Umbilical cord (tissue), 1 donor: ENCODE measurements at regions not wholly inside any gene's neighbourhood (a gene's known extent, or its start where the extent isn't known, plus 50 kb on each side); places are given as distances from the start of the nearest gene placed in this dataset.

Source experiments
- DNase-seq: peaks from one replicate; pipeline ENCODE4 v3.0.0-alpha.2; 2015; ENCODE audit warnings: low spot score

DNA sequence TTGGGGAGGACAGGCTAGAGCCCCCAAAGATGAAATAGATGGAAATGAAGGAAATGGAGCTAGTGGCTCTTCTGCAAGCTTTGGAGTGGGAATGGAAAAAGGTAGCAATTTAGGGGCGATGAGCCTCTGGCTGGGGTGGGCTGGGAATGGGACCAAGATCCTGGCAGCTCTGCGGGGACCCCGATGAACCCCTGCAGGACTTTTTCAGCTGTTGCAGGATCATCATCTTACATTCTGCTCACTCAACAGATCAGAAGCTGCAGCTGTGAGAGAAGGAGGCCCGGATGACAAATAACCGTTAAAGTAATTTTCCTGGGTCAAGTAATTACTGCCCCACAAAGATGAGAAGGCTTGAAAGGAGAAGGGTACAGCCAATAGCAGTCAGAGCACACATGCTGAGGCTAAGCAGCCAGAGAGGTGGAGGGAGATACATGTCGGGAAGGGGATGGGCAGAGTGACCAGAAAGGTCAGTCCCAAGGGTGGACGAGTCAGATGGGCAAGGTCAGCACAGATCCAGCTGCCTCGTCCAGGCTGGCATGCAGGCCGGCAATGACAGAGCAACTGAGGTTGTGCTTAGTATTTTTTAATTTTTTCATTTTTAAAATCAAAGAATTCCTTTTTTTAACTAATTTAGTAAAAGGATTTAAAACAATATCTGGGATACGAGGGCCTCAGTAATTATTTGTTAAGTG lies 245.0 kb upstream of the RAB6C start:
- no peak for DNase-seq

DNA sequence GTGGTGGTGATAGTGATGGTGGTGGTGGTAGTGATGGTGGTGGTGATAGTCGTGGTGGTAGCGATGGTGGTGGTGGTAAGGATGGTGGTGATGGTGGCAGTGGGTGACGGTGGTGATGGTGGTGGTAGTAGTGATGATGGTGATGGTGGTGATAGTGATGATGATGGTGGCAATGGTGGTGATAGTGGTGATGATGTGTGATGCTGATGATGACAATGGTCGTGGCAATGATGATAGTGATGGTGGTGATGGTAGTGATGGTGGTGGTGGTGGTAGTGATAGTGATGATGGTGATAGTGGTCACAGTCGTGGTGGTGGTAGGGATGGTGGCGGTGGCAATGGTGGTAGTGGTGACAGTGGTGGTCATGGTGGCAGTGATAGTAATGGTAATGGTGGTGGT lies 243.9 kb upstream of the RAB6C start:
- DNase-seq = no peak

DNA sequence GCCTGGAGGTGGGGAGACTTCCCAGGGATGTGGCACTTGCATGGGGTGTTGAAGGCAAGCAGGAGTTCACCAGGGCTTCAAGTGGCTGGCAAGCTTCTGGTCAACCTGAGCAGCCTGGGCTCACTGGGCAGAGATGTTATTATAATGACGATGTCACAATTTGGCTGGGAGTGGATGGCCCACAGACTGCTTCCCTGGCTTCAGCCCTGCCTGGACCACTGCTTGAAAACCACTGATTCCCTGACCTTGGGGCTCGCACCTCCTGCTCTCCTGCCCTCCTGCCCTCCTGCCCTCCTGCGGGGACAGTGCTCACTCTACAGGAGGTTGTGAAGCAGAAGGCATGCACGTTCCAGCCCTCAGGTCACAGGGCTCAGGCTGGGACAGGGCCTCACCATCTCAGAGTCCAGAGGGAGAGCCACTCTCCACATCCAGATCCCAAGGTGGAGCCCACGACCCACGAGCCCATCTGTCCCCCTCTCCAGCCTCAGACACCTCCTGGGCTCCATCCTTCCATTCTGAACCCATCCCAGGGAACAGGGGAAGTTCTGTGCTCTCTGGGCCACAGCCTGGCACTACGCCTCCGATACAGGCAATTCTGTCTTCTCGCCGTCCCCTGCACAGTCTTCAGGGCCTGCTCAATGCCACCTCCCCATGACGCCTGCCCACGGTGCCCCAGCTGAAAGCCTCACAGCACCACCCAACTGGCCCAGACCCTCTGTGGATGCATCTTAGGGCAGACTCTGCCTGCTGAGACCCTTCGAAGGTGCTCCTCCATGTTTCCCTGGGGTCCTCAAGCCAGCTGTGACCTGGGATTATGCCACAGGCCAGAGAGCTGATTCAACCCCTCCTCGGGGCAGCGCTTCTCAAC lies 241.6 kb upstream of the RAB6C start:
- no peak for DNase-seq

DNA sequence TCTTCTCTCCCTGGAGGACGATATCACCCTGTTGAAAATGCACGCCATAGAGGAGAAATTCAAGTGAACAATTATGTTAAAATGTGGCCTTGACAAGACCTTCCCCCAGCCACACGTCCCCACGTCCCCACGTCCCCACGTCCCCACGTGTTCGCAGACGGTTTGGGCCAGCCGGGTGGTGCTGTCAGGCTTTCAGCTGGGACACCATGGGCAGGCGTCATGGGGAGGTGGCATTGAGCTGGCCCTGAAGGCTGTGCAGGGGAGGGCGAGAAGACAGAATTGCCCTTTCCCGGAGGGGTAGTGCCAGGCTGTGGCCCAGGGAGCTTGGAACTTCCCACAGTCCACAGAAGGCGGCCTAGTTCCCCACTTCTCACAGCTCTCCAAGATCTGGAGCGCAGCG lies 240.7 kb upstream of the RAB6C start:
- DNase-seq = no peak

DNA sequence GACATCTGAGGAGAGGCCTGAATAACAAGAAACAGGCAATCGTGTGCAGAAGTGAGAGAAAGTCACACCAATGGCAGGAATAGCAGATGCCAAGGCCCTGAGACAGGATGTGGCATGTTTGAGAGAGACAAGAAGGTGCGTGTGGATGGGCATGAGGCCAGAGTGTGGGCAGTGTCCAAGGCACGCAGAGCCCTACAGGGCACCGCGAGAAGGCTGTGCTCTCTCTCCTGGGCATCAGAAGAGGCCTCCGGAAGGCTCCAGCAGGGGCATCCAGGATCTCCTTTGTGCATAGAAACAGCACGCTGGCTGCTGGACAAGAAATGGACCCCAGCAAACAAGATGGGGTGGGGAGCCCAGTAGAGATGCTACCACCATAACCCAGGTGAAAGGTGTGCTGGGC lies 239.0 kb upstream of the RAB6C start:
- DNase-seq = no peak

DNA sequence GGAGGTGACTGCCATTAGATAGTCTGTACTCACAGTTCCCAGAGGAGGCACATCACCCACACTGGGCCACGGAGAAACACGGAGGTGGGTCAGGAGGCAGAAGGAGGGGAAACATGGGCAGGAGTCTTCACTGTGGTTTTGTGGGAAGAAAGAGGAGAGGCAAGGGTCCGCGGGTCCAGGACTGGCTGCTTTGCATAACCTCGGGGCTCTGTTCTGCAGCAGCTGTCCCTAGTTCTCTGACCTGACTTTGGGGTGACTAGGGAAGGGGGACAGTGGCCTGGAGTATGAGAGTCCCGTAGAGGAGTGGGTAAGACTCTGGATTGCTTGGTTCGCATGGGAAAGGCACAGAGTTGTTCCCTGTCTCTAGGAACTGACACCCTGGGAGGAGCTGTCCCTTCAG lies 238.3 kb upstream of the RAB6C start:
- no peak for DNase-seq

DNA sequence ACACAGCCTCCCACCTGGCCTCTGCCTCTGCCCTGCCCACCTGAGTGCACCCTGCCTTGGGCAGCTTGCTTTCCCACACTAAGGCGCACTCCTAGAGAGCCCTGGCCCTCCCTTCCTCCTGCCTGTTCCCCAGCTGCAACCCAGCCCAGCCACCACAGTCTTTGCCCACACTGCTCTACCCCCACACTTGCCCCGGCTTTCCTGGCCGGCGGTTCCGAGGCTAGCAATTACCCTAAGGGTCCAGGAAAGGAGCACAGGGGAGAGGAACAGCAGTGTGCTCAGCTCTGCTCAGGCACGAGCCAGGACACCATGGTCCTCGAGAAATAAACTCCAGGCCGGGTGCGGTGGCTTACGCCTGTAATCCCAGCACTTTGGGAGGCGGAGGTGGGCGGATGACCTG lies 237.8 kb upstream of the RAB6C start:
- DNase-seq = no peak

DNA sequence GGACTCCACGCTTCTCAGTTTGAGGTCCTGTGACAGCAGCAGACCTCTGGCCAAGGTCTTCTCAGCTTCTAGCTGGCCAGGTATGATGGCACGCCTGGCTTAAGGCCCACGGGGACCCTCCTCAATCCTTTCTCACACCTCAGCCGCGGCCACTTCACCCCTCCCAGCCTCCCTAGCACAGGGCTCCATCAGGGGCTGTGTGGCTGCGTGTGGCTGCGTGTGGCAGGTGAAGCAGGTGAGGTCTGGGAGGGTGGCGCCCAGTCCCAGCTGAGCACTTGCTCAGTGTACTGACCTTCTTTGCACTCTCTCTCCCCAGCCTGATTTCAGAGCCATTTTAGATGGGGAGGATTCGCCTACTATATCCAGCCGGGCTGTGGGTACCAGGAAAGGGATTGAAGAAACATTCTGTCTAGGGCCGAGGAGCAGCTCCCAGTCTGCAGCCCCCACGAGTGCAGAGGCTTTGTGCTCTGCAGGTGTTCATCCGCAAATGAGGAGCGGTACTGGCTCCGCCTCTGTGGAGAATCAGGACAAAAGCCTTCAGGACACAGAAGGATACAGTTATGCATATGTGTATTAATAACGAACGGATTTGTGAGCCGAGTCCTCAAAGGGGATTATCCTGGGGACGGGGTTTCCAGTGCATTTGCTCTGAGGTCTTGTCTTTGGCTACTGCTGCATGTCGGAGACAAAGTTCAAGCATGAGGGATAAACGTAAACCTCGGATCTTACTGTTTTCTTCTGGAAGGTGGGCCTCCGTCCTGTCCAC lies 236.9 kb upstream of the RAB6C start:
- no peak for DNase-seq

DNA sequence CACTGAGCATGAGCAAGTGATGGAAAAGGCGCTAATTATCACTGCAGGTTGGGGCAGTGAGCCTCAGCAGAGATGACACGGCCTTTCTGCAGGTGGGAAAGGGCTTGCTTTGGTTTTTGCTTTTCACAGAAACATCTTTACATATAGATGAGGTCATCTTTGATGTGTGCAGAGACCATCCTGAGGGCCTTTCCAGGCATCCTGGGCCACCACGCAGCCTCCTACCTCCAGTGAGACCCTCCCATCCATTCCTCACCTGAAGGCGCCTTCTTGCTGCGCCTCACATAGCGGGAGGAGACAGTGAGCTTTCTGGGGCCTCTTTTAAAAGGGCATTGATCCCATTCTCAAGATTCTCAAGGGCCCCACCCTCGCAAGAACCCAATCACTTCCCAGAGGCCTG lies 235.3 kb upstream of the RAB6C start:
- no peak for DNase-seq

DNA sequence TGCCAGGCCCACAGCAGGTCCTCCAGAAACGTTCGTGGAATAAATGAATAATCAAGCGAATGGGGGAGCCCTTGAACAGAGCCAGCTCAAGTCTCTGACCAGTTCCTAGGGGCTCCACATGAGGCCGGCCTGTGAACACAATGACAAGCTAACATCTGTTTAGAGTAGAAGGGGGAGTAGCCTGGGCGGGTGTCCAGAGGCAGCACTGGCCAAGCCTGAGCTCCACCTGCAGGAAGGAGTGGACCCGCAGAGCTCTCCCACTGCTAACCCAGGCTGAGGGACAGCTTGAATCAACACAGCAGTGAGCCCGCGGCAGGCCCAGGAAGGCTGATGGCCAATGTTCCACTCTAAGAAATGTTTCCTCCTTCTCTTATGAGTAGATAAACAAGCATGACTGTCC lies 234.8 kb upstream of the RAB6C start:
- no peak for DNase-seq

DNA sequence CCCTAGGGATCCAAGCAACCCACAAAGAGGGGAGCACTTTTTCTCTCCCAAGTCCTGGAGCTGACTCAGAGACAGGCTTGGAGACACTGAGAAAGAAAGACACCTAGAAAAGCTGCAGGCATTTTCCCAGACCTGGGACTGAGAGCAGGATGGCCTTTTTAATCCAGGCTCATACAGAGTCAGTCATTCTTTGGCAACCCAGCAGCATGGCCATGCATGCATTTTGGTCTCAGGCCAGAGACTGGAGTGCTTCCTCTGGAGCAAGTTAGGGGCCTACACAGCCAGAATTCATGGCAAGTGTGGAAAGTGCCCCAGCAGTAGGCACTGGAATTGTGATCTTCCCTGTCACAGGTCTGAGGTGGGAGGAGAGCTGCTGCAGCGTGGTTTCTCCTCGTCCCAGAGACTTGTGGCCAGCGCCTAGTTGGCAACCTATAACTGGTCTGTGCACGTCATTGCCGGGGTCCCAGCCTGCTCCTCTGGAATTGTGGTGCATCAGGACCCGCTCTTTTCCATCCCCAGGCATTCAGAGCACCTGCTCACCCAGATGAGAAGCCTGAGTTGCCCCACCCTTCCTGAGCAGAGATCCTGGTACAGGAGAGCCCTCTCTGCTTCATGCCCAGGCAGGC lies 231.9 kb upstream of the RAB6C start:
- no peak for DNase-seq

DNA sequence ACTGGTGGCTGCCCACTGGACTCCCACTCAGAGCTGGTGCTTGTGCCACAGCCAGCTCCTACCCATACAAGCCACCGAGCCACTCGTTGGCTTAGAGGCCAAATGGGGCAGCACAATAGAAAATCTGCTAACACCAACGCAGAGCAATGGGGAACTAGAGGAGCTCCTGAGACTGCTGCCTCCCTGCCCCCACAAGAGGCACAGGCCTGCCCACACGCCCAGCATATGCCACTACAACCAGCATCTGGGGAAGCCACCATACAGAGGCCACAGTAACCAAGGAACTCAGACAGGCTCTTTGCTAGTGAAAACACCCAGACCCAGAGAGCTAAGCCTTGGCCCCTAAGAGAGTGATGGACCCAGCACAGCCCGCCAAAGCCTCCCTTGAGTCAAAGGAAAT lies 231.2 kb upstream of the RAB6C start:
- DNase-seq = no peak

DNA sequence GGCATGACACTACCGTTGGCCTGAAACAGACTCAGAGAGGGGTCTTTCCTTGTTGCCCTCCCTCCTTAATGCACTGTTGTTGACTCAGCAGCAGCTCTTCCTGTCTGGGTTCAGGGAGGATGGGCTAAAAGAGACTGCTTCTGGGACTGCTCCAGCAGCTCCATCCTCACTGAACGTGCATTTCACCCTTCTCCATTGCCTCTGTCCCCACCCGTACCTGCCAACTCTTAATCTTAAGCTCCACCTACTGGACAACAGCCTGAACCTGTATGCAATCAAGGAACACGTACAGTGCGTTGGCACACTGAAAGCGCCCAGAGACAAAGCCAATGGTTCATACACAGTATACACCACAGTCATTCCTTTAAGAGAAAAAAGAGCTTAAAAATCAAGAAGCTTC lies 230.8 kb upstream of the RAB6C start:
- peak; percentile 21 for DNase-seq

DNA sequence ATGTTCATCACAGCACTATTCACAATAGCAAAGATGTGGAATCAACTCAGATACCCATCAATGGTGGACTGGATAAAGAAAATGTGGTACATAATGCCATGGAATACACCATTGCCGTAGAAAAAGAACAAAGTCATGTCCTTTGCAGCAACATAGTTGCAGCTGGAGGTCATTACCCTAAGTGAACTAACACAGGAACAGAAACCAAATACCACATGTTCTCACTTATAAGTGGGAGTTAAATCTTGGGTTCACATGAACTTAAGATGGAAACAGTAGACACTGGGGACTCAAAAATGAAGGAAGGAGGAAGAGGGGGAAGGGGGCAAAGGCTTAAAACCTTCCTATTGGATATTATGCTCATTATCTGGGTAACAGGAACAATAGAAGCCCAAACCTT lies 228.1 kb upstream of the RAB6C start:
- no peak for DNase-seq

DNA sequence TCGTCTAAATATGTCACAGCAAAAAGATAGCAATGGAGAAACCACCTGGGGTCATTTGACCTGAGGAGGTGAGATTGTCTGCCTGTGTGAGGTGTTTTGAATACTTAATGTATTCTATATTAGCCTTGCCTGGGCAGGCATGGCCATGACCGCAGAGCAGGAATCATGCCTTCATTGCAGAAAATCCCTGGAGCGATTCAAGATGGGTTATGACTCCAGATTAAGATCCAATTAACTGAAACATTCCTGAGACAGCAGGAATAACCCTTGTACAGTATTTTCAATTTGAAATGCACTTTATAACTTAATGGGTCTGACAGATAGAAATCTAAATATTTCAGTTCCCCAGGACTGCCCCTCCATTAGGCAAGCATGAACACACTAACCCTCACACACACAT lies 227.3 kb upstream of the RAB6C start:
- DNase-seq = peak; percentile 18

DNA sequence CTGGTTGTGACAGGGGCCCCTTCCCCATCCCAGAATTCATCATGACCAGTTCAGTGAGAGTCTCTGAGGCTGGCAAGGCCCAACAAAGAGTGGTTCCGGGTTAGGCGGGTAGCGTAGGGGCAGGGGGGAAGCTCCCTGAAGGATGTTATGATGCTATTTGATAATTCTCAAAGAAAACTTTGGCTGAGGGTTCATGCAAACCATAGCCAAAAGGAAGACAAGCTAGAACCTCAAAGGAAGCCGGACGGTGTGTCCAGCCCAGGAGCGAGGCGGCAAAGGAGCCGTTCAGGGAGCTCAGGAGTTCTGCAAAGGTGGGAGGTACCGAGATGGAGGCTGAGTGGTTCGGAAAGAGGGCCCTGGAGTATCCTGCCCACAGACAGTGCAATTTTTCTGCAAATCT lies 226.8 kb upstream of the RAB6C start:
- no peak for DNase-seq

DNA sequence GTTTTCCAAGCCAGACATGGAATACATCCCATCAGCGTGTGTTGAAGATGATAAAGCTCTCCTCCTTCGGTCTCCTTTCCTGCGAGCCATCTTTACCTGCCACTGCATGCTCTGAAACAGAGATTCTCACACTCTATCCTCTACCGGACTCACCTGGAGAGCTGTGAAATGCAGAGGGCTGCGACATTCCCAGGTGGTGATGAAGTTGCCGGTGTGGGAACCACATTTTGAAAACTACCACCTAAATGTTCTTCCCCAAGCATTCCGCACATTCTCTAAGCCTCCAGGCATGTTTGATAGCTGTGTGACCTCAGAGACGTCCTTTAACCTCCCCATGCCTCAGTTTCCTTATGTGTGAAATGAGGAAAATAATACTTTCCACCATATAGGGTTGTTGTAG lies 226.2 kb upstream of the RAB6C start:
- no peak for DNase-seq

DNA sequence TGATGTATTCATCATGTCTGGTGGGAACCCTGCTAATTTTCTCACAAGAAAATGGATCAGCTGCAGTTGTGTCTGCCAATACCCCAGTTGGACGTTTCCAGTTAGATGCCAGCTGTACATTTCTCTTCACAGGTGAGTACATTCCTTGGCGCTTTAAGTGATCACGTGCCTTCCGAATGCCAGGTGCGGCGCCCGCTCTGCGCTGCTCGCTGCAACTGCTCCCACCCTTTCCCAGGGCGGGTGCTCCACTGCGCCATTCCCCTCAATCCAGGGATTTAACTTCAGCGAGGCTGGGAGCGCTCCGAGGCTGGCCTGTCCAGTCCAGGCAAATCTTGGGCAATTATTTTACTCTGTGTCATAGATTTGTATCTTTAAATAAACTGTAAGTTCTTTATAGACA lies 225.0 kb upstream of the RAB6C start:
- no peak for DNase-seq

DNA sequence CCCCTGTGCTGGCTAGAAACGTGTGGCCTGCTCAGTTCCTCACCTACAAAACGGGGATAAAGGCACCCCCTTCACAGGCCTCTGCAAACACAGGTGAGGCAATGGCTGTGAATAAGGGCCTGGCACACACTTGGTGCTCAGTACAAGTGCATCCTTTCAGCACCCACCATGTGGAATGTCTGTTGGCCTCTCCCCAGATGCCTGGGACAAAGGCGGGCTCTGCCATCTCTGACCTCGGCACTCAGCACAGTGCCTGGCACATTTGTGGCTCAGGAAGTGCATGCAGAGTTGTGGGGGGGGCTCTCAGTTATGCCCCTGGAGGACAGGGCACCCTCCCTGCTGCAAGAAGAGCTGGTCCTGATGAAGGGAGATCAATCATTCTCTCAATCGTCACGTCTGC lies 224.6 kb upstream of the RAB6C start:
- DNase-seq = no peak

DNA sequence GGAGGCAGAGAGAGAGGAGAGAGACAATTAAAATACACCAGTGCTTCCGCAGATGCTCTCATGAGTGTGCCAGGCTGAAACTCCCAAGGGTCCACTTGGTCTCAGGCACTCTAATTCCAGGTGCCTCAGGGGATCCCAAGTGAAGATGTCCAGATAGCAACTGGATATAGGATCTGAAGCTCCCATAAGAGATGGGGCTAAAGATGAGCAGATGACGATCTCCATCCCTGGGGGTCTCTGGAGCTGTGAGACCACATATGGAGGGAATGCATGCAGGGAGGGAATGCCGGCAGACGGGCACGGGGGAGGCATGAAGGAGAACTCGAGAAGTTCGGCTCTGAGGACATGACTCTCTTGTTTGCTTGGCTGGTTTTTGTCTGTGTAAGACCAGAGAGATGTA lies 223.7 kb upstream of the RAB6C start:
- DNase-seq = no peak

DNA sequence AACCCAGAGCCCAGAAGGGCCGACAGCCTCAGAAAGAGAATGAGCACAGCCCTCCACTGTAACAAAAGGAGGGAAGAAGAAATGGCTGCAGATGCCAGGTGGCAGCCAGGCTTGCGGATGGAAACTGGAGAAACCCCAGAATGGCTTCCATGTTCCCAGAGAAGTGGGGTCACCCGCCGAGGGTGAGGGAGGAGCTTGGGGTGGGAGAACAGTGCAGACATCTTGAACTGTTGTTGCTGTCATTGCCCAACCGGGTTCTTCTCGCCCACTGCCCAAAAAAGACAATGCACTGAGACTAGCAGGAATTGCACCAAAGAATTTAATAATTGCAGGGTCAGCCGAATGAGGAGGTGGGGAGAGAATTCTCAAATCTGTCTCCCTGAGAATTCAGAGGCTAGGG lies 223.2 kb upstream of the RAB6C start:
- no peak for DNase-seq

DNA sequence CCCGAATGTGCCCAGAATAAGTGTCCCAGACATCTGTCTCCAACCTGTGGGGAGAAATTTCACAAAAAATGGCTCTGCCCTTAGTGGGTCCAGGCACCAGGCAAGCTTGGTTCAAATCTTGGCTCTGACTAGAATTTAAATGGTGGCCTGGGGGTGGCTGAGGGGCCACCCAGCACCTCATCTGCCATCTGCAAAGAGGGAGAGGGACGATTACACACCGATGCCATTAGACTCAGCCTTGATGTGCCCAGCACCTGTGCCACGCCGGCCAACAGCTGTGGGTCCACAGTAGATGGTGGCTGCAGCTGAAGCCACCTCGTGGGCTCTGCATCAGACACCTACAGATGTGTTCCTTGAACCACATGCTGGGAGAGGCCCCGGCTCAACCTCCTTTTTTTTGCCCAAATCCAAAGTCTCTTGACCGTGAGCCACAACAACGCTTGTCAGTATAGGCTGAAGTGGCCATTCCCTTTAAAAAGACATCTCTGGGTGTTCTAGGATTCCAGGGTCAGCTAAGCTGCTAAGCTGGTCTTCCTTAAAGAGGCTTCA lies 222.0 kb upstream of the RAB6C start:
- no peak for DNase-seq
